ENCODE measurements at regions not wholly inside any gene's neighbourhood (a gene's known extent, or its start where the extent isn't known, plus 50 kb on each side); places are given as distances from the start of the nearest gene placed in this dataset.

GRCh38 chr2:129752176-129752575, 227.3 kb upstream of the RAB6C start:
- intact Hi-C loops (cut with micrococcal nuclease), result no loop called here
- Histone ChIP-seq H3K4me1 (no peaks in the 10 kb centered on the region), H3K27ac (replicated peaks) (no peak overlapping the region), H3K36me3 (no peaks in the 10 kb centered on the region), H3K9me3 (replicated peaks) (peaks cover 11% of the 10 kb centered on the region), H3K4me3 (no peak overlapping the region), H3K27me3 (ENCODE audit: low read depth) (peaks cover 36% of the 10 kb centered on the region)
- TF ChIP-seq CTCF (IDR thresholded peaks at IDR 0.05; ENCODE audit: borderline replicate concordance), result no peak
- no peak for DNase-seq

GRCh38 chr2:129752686-129753085, 226.8 kb upstream of the RAB6C start:
- no peak for TF ChIP-seq CTCF (IDR thresholded peaks at IDR 0.05; ENCODE audit: borderline replicate concordance)
- DNase-seq, result no peak
- Histone ChIP-seq H3K4me1 (no peaks in the 10 kb centered on the region), H3K36me3 (no peaks in the 10 kb centered on the region), H3K27ac (replicated peaks) (no peak overlapping the region), H3K9me3 (replicated peaks) (peaks cover 11% of the 10 kb centered on the region), H3K27me3 (ENCODE audit: low read depth) (peaks cover 41% of the 10 kb centered on the region), H3K4me3 (no peak overlapping the region)
- intact Hi-C loops (cut with micrococcal nuclease), result no loop called here

- Histone ChIP-seq H3K4me1 (no peaks in the 10 kb centered on the region), H3K36me3 (no peaks in the 10 kb centered on the region), H3K27me3 (ENCODE audit: low read depth) (peaks cover 42% of the 10 kb centered on the region), H3K9me3 (replicated peaks) (peaks cover 11% of the 10 kb centered on the region), H3K27ac (replicated peaks) (no peak overlapping the region), H3K4me3 (no peak overlapping the region)
- intact Hi-C loops (cut with micrococcal nuclease), result no loop called here
- DNase-seq, result no peak
- TF ChIP-seq CTCF (IDR thresholded peaks at IDR 0.05; ENCODE audit: borderline replicate concordance), result no peak
These were observed 226.2 kb upstream of the RAB6C start for GRCh38 chr2:129753261-129753660.

GRCh38 chr2:129754421-129754820, 225.0 kb upstream of the RAB6C start:
- Histone ChIP-seq H3K27me3 (ENCODE audit: low read depth) (peaks cover 54% of the 10 kb centered on the region), H3K9me3 (replicated peaks) (peaks cover 11% of the 10 kb centered on the region), H3K4me3 (no peak overlapping the region), H3K27ac (replicated peaks) (no peak overlapping the region), H3K4me1 (no peaks in the 10 kb centered on the region), H3K36me3 (no peaks in the 10 kb centered on the region)
- intact Hi-C loops (cut with micrococcal nuclease), result no loop called here
- no peak for DNase-seq
- TF ChIP-seq CTCF (IDR thresholded peaks at IDR 0.05; ENCODE audit: borderline replicate concordance), result no peak

GRCh38 chr2:129754831-129755230, 224.6 kb upstream of the RAB6C start:
- DNase-seq, result no peak
- intact Hi-C loops (cut with micrococcal nuclease), result no loop called here
- no peak for TF ChIP-seq CTCF (IDR thresholded peaks at IDR 0.05; ENCODE audit: borderline replicate concordance)
- Histone ChIP-seq H3K27ac (replicated peaks) (no peak overlapping the region), H3K4me1 (no peaks in the 10 kb centered on the region), H3K36me3 (no peaks in the 10 kb centered on the region), H3K4me3 (no peak overlapping the region), H3K9me3 (replicated peaks) (peaks cover 11% of the 10 kb centered on the region), H3K27me3 (ENCODE audit: low read depth) (peaks cover 54% of the 10 kb centered on the region)

- DNase-seq, result no peak
- H3K36me3 ChIP-seq, result no peaks in the 10 kb centered on the region
- peaks cover 1% of the 10 kb centered on the region for H3K9me3 ChIP-seq (replicated peaks)
- H3K27me3 ChIP-seq (ENCODE audit: low read depth), result peaks cover 50% of the 10 kb centered on the region
- H3K27ac ChIP-seq (replicated peaks), result no peak overlapping the region
- H3K4me3 ChIP-seq, result no peak overlapping the region
- TF ChIP-seq CTCF (IDR thresholded peaks at IDR 0.05; ENCODE audit: borderline replicate concordance), result no peak
- no peaks in the 10 kb centered on the region for H3K4me1 ChIP-seq
- intact Hi-C loops (cut with micrococcal nuclease), result no loop called here
These were observed 223.7 kb upstream of the RAB6C start for GRCh38 chr2:129755786-129756185.

Measured in left ventricle myocardium inferior (tissue), 1 donor.